RKO (cell line): ENCODE measurements at regions not wholly inside any gene's neighbourhood (a gene's known extent, or its start where the extent isn't known, plus 50 kb on each side); places are given as distances from the start of the nearest gene placed in this dataset.

ENCODE experiments used
- DNase-seq: peaks from one replicate; pipeline ENCODE4 v3.0.0-alpha.2; 2016; ENCODE audit warnings: low spot score

DNA sequence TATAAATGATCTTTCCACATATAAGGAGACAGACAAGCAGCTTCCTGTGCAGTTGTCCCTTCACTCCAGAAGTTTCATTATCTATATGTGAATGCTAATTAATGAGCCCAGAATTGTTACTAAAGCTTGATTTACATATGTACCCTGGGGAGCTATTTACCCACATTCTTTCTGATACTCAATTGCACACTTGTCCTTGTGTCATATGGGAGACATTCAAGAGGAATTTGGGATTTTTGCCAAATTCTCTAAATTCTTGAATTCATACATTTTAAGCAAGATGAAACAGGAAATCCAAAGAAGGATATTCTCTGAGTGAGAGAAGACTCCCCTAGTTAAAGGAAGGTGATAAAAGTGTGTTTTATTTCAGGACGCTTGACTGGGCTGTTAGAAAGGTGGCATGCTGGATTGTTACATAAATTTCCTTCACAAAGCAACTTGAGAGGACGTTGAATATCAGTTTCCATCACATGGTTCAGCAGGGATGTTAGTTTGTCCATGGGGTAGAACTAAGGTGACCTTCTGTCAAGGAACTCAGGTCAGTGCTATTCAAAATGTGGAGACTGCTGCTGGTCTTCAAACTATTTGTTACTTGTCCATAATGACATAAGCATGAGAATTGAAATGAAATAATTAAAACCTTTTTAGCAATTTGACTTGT, 368.2 kb downstream of the IRS1 start:
- DNase-seq, result no peak

DNA sequence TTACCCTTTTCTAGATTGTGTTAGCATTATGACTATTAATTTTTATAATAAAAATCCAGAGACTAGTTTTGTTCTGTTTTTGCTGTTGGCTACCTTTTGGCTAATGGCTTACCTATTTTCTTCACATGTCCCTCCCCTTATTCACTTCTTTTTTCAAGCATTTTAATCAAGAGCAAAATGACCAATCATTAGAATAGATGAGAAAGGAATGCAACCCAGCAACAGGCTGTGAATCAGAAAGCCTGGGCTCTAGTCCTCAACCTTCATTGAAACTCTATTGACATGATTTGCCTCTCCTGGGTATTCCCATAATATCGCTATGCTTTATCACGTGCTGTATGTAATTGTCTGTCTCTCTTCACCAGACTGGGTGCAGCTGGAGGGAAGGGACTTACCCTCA, 370.1 kb downstream of the IRS1 start:
- no peak for DNase-seq

DNA sequence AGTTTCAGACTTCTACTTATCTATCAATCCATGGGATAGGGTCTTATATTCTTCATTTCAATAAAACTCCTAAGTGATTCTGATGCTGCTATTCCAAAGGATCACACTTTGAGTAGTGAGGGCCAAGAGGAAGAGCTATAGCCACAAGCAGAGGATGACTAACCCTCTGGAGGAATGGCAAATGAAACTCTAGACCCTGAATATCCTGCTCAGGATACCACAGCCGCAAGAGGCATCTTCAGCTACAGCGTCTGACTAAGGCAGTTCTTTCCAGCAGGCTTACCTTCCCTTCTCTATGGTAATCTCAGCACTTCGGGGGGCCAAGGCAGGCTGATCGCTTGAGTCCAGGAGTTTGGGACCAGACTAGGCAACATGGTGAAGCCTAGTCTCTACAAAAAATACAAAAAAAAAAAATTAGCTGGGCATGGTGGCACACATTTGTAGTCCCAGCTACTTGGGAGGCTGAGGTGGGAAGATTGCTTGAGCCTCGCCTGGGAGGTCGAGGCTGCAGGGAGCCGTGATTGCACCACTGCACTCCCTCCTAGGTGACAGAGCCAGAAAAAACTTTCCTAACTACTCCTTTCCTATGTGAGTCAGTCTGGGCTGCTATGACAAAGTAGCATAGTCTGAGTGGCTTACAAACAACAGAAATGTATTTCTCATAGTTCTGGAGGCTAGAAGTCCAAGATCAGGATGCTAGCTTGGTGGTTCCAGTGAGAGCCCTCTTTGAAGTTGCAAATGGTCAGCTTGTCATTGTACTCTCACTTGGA, 371.9 kb downstream of the IRS1 start:
- peak; percentile 14 for DNase-seq

DNA sequence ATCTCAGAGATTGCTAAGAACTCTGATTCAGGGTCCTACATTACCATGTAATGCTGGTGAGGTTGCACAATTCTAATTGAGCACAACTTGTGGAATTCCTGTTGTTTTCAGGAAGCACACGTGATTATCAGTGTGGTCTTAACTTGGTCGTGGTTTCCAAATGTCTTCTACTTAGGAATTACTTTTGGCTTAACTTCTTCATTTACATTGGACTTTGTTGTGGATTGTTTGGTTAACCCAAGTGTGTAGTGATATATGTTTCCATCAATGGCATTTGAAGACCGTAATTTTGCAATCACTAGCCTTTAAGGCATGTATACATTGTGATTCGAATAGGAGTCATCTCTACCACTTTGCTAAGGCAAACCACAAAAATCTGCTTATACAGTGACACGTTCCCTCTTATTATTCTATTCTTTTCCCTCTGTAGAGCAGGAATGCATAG, 373.3 kb downstream of the IRS1 start:
- no peak for DNase-seq

DNA sequence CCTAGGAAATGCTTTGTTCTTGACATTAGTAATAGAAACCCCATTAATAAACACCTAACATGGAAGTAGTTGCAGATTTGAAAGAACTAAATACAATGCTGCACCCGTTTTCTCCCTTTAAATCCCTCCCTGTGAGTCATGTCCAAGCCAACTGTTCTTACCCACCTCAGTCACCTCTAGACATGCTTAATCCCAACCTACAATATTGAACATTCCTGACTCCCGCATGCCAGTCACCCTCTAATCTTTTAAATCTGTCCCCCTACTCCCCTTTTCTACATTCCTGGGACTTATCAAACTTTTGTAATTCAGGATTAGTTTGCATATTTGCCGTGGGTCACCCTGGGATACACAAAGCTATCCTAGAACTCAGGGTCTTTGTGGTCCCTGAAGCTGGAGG, 374.6 kb downstream of the IRS1 start:
- no peak for DNase-seq

DNA sequence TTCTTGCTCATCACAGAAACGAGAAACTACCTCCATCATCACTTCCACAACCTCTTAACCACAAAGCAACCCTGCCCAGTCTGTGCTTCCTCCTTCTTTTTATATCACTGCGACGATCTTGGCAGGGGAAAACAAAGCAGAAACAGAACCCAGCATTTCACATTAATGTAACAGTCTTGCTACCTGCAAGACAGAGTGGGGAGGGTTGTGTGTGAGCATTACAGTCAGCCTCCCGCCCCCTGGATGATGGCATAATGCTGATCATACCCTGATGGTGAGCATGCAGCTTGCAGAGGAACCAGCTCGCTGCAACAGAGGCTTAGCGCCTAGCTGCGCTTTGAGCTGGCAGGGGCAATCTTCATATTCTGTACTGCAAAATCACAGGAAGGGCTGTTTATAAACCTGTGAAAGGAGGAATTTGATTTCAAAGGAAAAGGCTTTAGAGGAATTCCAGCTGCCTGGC, 376.1 kb downstream of the IRS1 start:
- DNase-seq, result no peak

DNA sequence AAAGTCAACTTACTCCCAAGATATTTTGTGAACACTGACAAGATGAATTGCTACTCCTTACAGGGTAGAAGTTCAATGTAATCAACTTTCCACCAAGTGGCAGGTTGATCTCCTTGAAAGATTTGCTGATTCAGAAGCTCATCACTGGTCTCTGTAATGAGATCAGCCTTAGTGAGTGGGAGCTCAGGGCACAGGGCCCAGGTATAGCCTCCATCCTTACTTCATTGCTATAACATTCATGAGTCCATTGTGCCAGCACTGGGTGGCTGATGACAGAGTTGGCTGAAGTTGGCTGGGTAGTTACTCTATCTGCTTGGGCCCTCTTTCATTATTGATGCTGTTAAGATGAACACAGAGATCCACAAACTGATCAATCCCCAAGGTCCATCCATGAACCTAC, 379.0 kb downstream of the IRS1 start:
- no peak for DNase-seq

DNA sequence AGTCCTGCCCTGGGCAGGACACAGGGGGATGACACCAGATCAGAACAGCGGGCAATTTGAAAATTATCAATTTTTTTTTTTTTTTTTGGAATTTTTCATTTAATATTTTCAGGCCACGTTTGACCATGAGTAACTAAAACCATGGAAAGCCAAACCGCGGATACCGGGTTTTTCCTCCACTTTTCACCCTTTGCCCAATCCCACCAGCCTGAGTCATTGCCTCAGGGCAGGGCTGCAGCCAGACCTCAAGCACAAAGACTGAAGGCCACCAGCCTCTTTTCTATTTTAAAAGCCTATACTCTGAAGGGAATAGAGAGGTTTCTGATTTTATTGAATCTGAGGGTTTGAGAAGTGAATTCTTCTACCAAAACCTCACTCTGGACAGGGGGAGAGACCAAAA, 381.1 kb downstream of the IRS1 start:
- no peak for DNase-seq

DNA sequence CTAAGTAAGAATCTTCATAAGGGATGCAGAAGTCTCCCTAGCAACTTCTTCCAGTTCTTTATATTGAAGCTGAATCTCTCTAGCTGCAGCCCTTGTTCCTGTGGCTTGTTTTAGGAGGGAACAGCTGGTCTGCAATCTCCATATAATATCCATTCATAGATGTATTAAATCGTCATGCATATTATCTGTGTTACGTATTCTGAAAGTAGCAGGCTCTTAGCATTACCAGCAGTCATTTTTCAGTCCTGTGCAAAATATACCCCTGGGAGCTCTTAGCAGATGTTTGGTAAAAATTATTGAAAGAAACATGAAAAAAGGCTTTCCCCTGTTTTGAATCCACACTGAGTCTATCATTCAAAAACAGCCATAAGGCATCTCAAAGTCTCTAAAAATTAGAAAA, 385.3 kb downstream of the IRS1 start:
- no peak for DNase-seq

DNA sequence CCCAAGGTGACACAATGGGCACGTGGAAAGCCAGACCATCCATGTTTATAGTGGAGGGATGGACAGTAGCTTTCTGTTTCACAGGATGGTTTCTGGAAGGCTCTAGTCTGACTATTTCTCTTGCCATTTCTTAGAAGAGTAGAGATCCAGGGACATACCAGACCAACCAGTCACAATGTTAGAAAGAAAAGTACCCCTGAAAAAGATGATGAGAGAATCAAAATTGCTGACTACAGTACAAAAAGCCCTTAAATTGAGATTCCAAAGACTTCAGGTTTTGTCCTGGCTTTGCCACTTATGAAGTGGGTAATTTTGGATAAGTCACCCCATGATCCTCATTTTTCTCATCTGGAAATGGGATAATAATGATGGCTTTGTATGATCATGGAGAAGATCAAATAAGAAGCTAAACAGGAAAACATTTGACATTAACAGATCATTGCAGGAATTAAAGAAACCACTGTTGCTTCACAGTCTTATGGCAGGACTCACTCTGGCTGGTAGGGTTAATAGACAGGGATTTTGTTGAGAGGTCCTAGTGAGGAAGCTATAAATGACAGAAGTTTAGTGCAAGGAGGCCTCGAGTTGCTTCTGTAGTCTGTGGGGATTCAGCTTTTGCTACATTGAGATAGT, 386.0 kb downstream of the IRS1 start:
- no peak for DNase-seq

DNA sequence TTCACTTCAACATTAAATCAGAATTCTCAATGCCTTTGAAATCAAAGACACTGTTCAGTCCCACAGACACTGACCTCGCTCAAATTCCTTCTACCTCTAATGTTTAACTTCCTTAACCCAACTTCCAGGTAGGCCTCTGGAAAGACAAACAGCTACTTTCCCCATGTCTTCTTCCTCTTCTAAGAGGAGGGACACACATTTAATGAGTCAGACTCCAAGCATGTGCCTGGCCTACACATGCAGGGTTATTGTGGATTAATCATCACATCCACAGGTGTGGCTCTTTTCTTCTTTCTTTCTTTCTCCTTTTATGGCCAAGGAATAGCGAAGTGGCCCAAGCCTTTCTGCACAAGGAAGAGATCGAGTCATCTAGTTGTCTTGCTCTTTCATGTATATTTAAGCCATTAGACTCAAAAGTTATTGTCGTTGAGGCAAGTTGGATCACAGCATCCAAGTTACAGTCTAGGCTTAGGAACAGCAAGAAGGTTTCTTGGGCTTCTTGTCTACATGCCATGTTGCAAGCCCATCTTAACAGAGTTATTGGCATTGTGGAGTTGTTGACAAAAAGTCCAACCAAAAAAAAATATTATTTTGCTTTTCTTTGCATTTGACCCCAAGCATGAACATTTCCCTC, 387.8 kb downstream of the IRS1 start:
- DNase-seq, result no peak

DNA sequence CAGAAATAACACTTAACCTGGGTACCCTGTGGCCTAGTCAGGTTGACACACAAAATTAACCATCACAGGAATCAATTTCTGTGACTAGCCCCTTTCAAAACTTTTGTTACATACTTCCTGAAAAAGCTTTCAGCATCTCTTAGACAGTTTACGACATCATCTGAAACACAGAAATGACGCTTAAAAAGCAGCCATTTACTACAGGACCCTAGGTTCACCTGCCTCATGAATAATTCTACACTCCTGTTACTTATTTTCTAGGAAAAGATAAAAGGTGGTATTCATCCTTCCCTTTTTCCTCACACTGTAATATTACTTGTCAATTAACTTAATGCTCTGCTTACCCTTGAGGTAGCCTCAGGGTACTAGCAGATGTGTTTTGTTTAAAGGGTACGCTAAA, 388.4 kb downstream of the IRS1 start:
- DNase-seq, result no peak

DNA sequence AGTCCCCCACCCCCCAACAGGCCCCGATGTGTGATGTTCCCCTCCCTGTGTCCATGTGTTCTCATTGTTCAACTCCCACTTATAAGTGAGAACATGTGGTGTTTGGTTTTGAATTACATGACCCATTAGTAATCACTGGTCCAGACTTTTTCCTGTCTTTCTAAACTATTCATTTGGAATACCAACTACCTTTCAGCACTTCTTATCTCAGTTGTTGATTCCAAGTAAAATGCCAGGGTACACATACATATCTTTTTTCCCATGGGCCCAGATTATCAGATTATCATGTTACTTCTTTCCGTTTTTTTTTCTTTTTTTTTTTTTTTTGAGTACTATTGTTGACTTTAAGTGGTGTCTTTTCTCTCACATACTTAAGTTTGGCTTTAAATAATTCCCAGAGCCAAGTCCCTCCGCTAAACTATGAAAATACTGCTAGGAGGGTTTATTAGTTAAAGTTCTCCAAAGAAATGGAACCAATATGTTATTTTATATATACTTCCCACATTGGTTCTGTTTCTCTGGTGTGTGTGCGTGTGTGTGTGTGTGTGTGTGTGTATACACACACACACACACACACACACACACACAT, 389.3 kb downstream of the IRS1 start:
- no peak for DNase-seq

DNA sequence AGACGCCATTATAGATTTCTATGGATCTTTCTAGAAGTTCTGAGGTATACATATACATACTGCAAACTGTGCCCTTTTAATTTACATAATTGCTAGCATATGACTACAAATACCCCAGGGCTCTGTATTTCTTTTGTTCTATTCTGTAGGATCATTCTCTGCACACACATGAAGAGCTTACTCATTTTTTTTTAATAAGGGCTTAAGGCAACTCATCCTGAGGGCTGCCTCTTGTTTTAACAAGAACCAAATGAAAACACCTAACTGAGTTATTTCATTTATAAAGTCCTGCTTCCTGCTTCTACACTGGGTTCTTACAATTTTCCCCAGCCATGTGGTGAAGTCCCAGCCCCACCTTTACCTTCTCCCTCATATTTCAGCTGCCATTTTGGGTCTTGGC, 390.5 kb downstream of the IRS1 start:
- no peak for DNase-seq

DNA sequence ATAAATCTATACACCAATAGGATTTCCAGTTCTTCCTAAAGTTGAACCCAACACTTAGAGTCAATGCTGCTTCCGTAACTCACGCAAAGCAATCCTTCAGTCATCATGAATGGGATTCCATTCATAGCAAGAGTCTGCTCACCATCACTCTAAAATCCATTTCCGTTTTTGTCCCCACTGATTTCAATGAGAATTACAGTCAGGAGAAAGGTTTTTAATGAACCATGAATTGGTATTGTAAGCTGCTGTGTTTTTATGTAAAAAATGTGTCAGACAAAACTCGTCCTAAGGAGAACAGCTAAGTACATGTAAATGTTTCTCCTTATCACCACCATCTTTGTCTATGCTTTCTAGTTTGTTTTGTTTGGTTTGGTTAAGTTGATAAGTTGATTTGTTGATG, 391.5 kb downstream of the IRS1 start:
- no peak for DNase-seq

DNA sequence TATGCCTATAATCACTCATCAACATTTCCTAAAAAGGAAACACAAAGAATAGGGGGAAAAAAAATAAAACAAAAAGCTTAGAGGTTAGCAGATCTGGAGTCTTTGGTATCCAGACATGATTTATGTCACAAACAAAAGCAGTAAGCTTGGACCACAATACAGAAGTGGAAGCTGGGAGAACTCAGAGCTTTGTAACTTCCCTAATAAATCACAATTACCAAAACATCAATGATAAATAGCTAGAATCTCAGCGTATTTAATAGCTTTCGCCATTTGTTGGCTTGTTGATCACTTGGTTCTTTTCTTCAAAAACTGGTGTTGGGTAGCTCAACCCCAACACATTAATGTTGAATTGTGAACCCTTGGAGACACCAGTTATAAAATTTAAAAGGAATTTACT, 392.5 kb downstream of the IRS1 start:
- no peak for DNase-seq

DNA sequence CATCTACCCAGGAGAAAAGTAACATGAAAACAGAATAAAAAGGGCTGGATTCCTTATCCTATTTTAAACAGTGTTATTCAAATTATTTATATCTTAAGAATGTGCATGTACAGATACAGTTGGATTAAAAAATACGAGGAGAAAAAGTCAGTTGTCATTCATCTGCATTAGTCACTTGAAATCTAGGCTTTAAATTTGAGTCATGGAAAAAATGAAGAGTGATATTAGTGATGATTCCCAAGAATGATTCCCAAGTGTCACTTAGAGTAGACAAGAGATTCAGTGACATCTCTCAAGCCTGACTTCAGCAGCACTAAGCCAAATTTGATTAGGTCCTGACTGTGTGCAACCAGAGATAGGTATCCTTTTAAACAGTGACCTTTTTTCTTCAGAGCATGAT, 394.2 kb downstream of the IRS1 start:
- DNase-seq, result no peak

DNA sequence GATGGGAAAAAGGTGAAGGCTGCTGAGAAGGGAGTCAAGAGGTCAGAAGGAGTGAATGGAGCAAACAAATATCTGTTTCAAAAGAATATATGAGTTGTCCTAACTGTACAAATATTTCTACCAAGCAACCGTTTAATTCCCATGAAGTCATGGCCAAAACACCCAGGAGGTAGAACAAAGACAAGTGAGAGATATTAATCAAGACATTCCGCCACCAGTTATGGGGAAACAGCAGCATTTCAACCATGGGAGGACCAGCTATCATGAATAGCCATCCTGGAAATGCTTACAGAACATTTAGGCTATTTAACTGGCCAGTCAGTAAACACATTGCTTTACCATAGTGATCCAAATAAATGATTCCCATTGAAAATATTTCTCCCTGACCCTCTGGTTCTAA, 396.3 kb downstream of the IRS1 start:
- DNase-seq, result no peak

DNA sequence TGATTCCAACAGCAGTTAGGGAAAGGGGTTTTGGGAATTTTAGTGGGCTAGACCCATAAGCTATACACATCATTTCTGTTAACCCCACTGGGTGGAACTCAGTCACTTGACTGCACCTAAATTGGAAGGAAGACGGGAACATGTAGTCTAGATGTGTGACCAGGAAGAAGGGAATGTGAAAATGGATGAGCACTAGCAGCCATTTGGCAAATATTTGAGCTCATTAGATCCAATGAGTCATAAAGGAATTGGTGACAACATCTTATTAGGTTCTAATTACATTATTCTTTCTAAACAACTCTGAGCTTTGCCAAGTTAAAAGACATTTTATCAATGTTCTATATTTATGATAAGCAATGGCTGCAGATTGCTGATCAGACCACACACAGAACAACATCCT, 400.6 kb downstream of the IRS1 start:
- DNase-seq, result no peak

DNA sequence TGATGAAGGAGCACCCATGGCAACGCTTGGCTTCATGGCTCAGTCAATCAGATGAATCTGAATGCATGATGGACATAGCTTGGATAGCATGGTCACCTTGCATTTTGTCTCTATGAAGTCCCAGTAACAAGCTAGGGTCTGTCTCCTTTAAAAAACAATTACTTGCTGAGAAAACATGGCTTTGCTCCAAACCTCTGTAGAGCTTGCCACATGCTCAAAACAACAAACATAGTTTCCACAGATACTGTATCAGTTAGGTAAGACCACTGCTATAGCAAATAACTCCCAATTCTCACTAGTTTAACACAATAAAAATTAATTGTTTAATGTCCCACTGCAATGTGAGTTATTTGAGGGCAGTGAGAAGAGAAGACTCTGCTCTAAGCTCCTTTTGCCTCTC, 401.0 kb downstream of the IRS1 start:
- DNase-seq, result no peak

DNA sequence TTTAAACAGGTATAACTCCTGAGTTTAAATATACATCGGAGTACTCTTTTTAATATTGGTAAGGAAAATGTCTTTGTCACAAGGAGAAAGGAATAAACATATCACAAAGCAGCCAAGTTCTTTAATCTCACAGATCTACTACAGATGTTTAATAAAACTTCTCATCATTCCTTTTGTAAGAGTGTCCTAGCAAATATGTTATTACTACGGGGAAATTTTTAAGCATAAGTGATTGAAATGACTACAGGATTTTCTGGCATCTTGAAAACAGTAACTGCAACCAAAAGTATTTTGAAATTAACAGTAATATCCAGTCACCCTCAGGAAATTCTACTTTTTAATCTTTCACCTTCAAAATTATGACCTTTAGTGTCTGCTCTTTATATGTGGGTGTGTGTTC, 403.1 kb downstream of the IRS1 start:
- DNase-seq, result no peak

DNA sequence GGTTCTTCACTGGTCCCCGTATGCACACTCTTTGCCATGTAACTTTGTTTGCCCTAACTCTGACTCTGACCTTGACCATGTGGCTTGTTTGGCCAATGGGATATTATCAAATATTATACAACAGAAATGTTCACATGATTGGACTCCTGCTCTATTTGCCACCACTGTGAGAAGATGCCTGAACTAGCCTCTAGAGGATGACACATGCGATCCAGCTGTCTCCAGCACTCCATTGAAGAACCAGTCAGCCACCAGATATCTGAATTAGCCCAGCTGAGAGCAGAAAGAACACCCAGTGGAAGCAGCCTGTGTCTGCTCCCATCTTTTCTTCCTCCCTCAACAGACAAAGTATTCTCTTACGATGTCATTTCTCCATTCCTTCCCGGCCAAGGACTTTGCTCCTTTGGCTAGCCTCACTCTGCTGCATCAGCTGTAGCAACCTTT, 412.1 kb downstream of the IRS1 start:
- no peak for DNase-seq
